HepG2 (cell line): ENCODE measurements at regions not wholly inside any gene's neighbourhood (a gene's known extent, or its start where the extent isn't known, plus 50 kb on each side); places are given as distances from the start of the nearest gene placed in this dataset.

Source experiments
- GRHL1 ChIP-seq: sonication (generic); formaldehyde crosslinking; conservative IDR thresholded peaks from 2 replicates; pipeline ENCODE4 v1.8.0; 2022; ENCODE audit warnings: missing genetic modification reagents
- HNF4G ChIP-seq, 2 experiments: sonication (generic) in 1 of 2; formaldehyde crosslinking in 1 of 2; IDR thresholded peaks; 2 replicates each; pipeline versions ENCODE4 v1.4.0 to v1.6.1; 2011 to 2020; ENCODE audit warnings: borderline replicate concordance in 2 of 2, low read depth in 2 of 2, mild to moderate bottlenecking in 2 of 2, low read length in 1 of 2, missing genetic modification reagents in 1 of 2, moderate library complexity in 1 of 2
- IRX3 ChIP-seq: sonication (generic); formaldehyde crosslinking; IDR thresholded peaks from 2 replicates; pipeline ENCODE4 v1.8.1; 2023; ENCODE audit warnings: mild to moderate bottlenecking, low read depth, missing genetic modification reagents, borderline replicate concordance
- ISX ChIP-seq: sonication (generic); formaldehyde crosslinking; conservative IDR thresholded peaks from 2 replicates; pipeline ENCODE4 v1.5.0; 2020; ENCODE audit warnings: missing genetic modification reagents
- JUNB ChIP-seq: sonication (generic); formaldehyde crosslinking; IDR thresholded peaks from 2 replicates; pipeline ENCODE4 v1.8.0; 2022; ENCODE audit warnings: missing genetic modification reagents, mild to moderate bottlenecking, borderline replicate concordance
- KLF11 ChIP-seq: IDR thresholded peaks from 2 replicates; pipeline ENCODE4 v1.6.1; 2016; ENCODE audit warnings: missing compliant biosample characterization
- MEIS2 ChIP-seq: sonication (generic); formaldehyde crosslinking; IDR thresholded peaks from 2 replicates; pipeline ENCODE4 v1.9.0; 2021; ENCODE audit warnings: mild to moderate bottlenecking, missing genetic modification reagents
- MYNN ChIP-seq: sonication (generic); formaldehyde crosslinking; IDR thresholded peaks from 2 replicates; pipeline ENCODE4 v1.4.0; 2020; ENCODE audit warnings: mild to moderate bottlenecking, low read depth, missing genetic modification reagents
- NFIB ChIP-seq: sonication (generic); formaldehyde crosslinking; IDR thresholded peaks from 2 replicates; pipeline ENCODE4 v1.9.0; 2021; ENCODE audit warnings: missing genetic modification reagents, mild to moderate bottlenecking, borderline replicate concordance
- PCBP1 ChIP-seq: fragments of 200-400 bp; formaldehyde crosslinking; IDR thresholded peaks from 2 replicates; pipeline ENCODE4 v1.6.1; 2017; ENCODE audit warnings: mild to moderate bottlenecking, low read depth, low read length, borderline replicate concordance
- PCBP2 ChIP-seq: fragments of 200-400 bp; formaldehyde crosslinking; optimal IDR thresholded peaks from 2 replicates; pipeline ENCODE3; 2018; ENCODE audit warnings: low read length, low read depth; ENCODE audit not compliant: poor library complexity, severe bottlenecking
- POLR2A ChIP-seq, 2 experiments: IDR thresholded peaks; 2 replicates each; pipeline ENCODE4 v1.6.1; 2011; ENCODE audit warnings: low read depth in 2 of 2, low read length in 2 of 2, mild to moderate bottlenecking in 1 of 2, moderate library complexity in 1 of 2; ENCODE audit not compliant: insufficient read depth in 1 of 2
- RNF2 ChIP-seq: fragments of 450-650 bp; conservative IDR thresholded peaks from 2 replicates; pipeline ENCODE4 v1.6.1; 2016; ENCODE audit warnings: low read depth
- SMARCC2 ChIP-seq: fragments of 450-650 bp; IDR thresholded peaks from 2 replicates; pipeline ENCODE4 v1.6.1; 2017; ENCODE audit warnings: antibody characterized with exemption, mild to moderate bottlenecking
- SYNCRIP ChIP-seq: fragments of 200-400 bp; formaldehyde crosslinking; IDR thresholded peaks from 2 replicates; pipeline ENCODE4 v1.6.1; 2018; ENCODE audit warnings: mild to moderate bottlenecking, low read depth, low read length; ENCODE audit not compliant: insufficient read depth
- ZFP1 ChIP-seq: IDR thresholded peaks from 2 replicates; pipeline ENCODE4 v1.6.1; 2016
- ZNF160 ChIP-seq: sonication (generic); formaldehyde crosslinking; IDR thresholded peaks from 2 replicates; pipeline ENCODE4 v1.8.0; 2022; ENCODE audit warnings: mild to moderate bottlenecking, inconsistent platforms, missing genetic modification reagents
- ZNF232 ChIP-seq: sonication (generic); formaldehyde crosslinking; IDR thresholded peaks from 2 replicates; pipeline ENCODE4 v1.4.0; 2020; ENCODE audit warnings: missing genetic modification reagents, borderline replicate concordance
- ZNF264 ChIP-seq: sonication (generic); formaldehyde crosslinking; IDR thresholded peaks from 2 replicates; pipeline ENCODE4 v1.4.0; 2020; ENCODE audit warnings: missing genetic modification reagents
- ZNF383 ChIP-seq: sonication (generic); formaldehyde crosslinking; IDR thresholded peaks from 2 replicates; pipeline ENCODE4 v1.4.0; 2020; ENCODE audit warnings: missing genetic modification reagents, mild to moderate bottlenecking, borderline replicate concordance
- ZNF615 ChIP-seq: sonication (generic); formaldehyde crosslinking; IDR thresholded peaks from 2 replicates; pipeline ENCODE4 v1.5.0; 2020; ENCODE audit warnings: mild to moderate bottlenecking, missing genetic modification reagents, borderline replicate concordance
- TF ChIP-seq, protein P1 (sequence below): sonication (generic); formaldehyde crosslinking; IDR thresholded peaks from 2 replicates; pipeline ENCODE4 v1.5.0; 2020; ENCODE audit warnings: missing genetic modification reagents
- TF ChIP-seq, protein P2 (sequence below): sonication (generic); formaldehyde crosslinking; IDR thresholded peaks from 2 replicates; pipeline ENCODE4 v1.5.0; 2020; ENCODE audit warnings: mild to moderate bottlenecking, missing genetic modification reagents
- TF ChIP-seq, protein P3 (sequence below): IDR thresholded peaks from 2 replicates; pipeline ENCODE4 v1.6.1; 2016; ENCODE audit warnings: control low read depth

GRCh38 chr9:129413537-129414376 lies 207.1 kb downstream of the C9orf50 start (continued):
- no peak for TF ChIP-seq GRHL1 (CRISPR knock-in tag)
- TF ChIP-seq, protein P1, sequence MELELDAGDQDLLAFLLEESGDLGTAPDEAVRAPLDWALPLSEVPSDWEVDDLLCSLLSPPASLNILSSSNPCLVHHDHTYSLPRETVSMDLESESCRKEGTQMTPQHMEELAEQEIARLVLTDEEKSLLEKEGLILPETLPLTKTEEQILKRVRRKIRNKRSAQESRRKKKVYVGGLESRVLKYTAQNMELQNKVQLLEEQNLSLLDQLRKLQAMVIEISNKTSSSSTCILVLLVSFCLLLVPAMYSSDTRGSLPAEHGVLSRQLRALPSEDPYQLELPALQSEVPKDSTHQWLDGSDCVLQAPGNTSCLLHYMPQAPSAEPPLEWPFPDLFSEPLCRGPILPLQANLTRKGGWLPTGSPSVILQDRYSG (CRISPR knock-in tag) = no peak
- TF ChIP-seq KLF11 (CRISPR knock-in tag) = no peak
- no peak for TF ChIP-seq ISX (CRISPR knock-in tag)
- TF ChIP-seq ZNF383 (CRISPR knock-in tag) = no peak
- TF ChIP-seq ZNF160 (CRISPR knock-in tag) = no peak
- TF ChIP-seq ZNF264 (CRISPR knock-in tag) = 0 out of 2 replicates have a peak, but pooled peaks have one; percentile 17
- no peak for TF ChIP-seq SYNCRIP
- TF ChIP-seq SMARCC2 = no peak
- TF ChIP-seq JUNB (CRISPR knock-in tag) = no peak
- TF ChIP-seq POLR2A (IDR thresholded peaks at IDR 0.05; ENCODE audit: insufficient read depth in 1 of 2, low read depth in 2 of 2, low read length in 2 of 2) = no peak
- TF ChIP-seq IRX3 (CRISPR knock-in tag) = no peak
- TF ChIP-seq ZNF615 (CRISPR knock-in tag) = no peak
- TF ChIP-seq, protein P2, sequence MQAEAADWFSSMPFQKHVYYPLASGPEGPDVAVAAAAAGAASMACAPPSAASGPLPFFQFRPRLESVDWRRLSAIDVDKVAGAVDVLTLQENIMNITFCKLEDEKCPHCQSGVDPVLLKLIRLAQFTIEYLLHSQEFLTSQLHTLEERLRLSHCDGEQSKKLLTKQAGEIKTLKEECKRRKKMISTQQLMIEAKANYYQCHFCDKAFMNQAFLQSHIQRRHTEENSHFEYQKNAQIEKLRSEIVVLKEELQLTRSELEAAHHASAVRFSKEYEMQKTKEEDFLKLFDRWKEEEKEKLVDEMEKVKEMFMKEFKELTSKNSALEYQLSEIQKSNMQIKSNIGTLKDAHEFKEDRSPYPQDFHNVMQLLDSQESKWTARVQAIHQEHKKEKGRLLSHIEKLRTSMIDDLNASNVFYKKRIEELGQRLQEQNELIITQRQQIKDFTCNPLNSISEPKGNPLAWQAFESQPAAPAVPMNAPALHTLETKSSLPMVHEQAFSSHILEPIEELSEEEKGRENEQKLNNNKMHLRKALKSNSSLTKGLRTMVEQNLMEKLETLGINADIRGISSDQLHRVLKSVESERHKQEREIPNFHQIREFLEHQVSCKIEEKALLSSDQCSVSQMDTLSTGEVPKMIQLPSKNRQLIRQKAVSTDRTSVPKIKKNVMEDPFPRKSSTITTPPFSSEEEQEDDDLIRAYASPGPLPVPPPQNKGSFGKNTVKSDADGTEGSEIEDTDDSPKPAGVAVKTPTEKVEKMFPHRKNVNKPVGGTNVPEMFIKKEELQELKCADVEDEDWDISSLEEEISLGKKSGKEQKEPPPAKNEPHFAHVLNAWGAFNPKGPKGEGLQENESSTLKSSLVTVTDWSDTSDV = no peak
- TF ChIP-seq, protein P3, sequence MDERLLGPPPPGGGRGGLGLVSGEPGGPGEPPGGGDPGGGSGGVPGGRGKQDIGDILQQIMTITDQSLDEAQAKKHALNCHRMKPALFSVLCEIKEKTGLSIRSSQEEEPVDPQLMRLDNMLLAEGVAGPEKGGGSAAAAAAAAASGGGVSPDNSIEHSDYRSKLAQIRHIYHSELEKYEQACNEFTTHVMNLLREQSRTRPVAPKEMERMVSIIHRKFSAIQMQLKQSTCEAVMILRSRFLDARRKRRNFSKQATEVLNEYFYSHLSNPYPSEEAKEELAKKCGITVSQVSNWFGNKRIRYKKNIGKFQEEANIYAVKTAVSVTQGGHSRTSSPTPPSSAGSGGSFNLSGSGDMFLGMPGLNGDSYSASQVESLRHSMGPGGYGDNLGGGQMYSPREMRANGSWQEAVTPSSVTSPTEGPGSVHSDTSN (CRISPR knock-in tag) = no peak
- peak; percentile 40; the same call in 1 of the 2 replicates for TF ChIP-seq HNF4G (IDR thresholded peaks at IDR 0.05; ENCODE audit: borderline replicate concordance, low read depth, low read length)
- no peak for TF ChIP-seq HNF4G (CRISPR knock-in tag; IDR thresholded peaks at IDR 0.05; ENCODE audit: borderline replicate concordance, low read depth)
- TF ChIP-seq MYNN (CRISPR knock-in tag) = peak; percentile 78; the same call in 1 of the 2 replicates
- TF ChIP-seq NFIB (CRISPR knock-in tag) = no peak
- no peak for TF ChIP-seq PCBP1
- TF ChIP-seq MEIS2 = peak; percentile 8
- TF ChIP-seq PCBP2 = no peak
- peak; percentile 30; the same call in 1 of the 2 replicates for TF ChIP-seq ZNF232
- no peak for TF ChIP-seq ZFP1
- no peak for TF ChIP-seq RNF2
